Mucosa of stomach (tissue), 1 donor: ENCODE measurements at regions not wholly inside any gene's neighbourhood (a gene's known extent, or its start where the extent isn't known, plus 50 kb on each side); places are given as distances from the start of the nearest gene placed in this dataset.
"Not testable (repeated sequence)": the region's sequence is repeated elsewhere in the genome, so short reads cannot be mapped to it uniquely, and the experiment has no call there.

Experiments
- H3K27me3 ChIP-seq: one replicate; pipeline ENCODE4 v1.7.0; 2013; ENCODE audit warnings: mild to moderate bottlenecking, low read length; ENCODE audit not compliant: control insufficient read depth, insufficient read depth
- H3K36me3 ChIP-seq: one replicate; pipeline ENCODE4 v1.7.0; 2013; ENCODE audit warnings: low read length; ENCODE audit not compliant: control insufficient read depth, insufficient read depth
- H3K4me1 ChIP-seq: one replicate; pipeline ENCODE4 v1.7.0; 2013; ENCODE audit warnings: mild to moderate bottlenecking, low read length; ENCODE audit not compliant: control insufficient read depth, insufficient read depth
- H3K4me3 ChIP-seq: one replicate; pipeline ENCODE4 v1.7.0; 2013; ENCODE audit warnings: low read length
- H3K9ac ChIP-seq: one replicate; pipeline ENCODE4 v1.7.0; 2013; ENCODE audit warnings: mild to moderate bottlenecking, low read length, moderate library complexity
- H3K9me3 ChIP-seq: one replicate; pipeline ENCODE4 v1.7.0; 2013; ENCODE audit warnings: mild to moderate bottlenecking, low read length, moderate library complexity; ENCODE audit not compliant: control insufficient read depth
- donor health status: Pancreatic carcinoma.

GRCh38 chr5:40432836-40433235, 246.9 kb upstream of the PTGER4 start:
- no peak overlapping the region for H3K4me3 ChIP-seq
- no peaks in the 10 kb centered on the region for H3K27me3 ChIP-seq
- no peak overlapping the region for H3K9ac ChIP-seq
- no peaks in the 10 kb centered on the region for H3K9me3 ChIP-seq
- H3K4me1 ChIP-seq = peaks cover 27% of the 10 kb centered on the region
- no peaks in the 10 kb centered on the region for H3K36me3 ChIP-seq

- no peaks in the 10 kb centered on the region for H3K36me3 ChIP-seq
- H3K9ac ChIP-seq = no peak overlapping the region
- H3K9me3 ChIP-seq = no peaks in the 10 kb centered on the region
- H3K27me3 ChIP-seq = no peaks in the 10 kb centered on the region
- H3K4me1 ChIP-seq = peaks cover 18% of the 10 kb centered on the region
- no peak overlapping the region for H3K4me3 ChIP-seq
These were observed 248.0 kb upstream of the PTGER4 start for GRCh38 chr5:40431734-40432133.

- no peak overlapping the region for H3K4me3 ChIP-seq
- H3K9me3 ChIP-seq = no peaks in the 10 kb centered on the region
- no peaks in the 10 kb centered on the region for H3K36me3 ChIP-seq
- no peak overlapping the region for H3K9ac ChIP-seq
- no peaks in the 10 kb centered on the region for H3K27me3 ChIP-seq
- peaks cover 16% of the 10 kb centered on the region for H3K4me1 ChIP-seq
These were observed 249.5 kb upstream of the PTGER4 start for GRCh38 chr5:40430101-40430710.

- Histone ChIP-seq H3K36me3 (no peaks in the 10 kb centered on the region), H3K9me3 (no peaks in the 10 kb centered on the region), H3K9ac (no peak overlapping the region), H3K4me3 (no peak overlapping the region), H3K4me1 (peaks cover 16% of the 10 kb centered on the region), H3K27me3 (no peaks in the 10 kb centered on the region)
These were observed 250.2 kb upstream of the PTGER4 start for GRCh38 chr5:40429258-40430100.

GRCh38 chr5:40428815-40429214, 250.9 kb upstream of the PTGER4 start:
- no peaks in the 10 kb centered on the region for H3K9me3 ChIP-seq

GRCh38 chr5:40428126-40428525, 251.6 kb upstream of the PTGER4 start:
- Histone ChIP-seq H3K36me3 (no peaks in the 10 kb centered on the region), H3K27me3 (no peaks in the 10 kb centered on the region), H3K4me3 (no peak overlapping the region), H3K9ac (no peak overlapping the region), H3K9me3 (no peaks in the 10 kb centered on the region), H3K4me1 (peaks cover 15% of the 10 kb centered on the region)

More at GRCh38 chr5:40428815-40429214, 250.9 kb upstream of the PTGER4 start:
- H3K4me1 ChIP-seq = peaks cover 16% of the 10 kb centered on the region
- no peaks in the 10 kb centered on the region for H3K27me3 ChIP-seq
- H3K9ac ChIP-seq = no peak overlapping the region
- H3K36me3 ChIP-seq = no peaks in the 10 kb centered on the region
- H3K4me3 ChIP-seq = no peak overlapping the region

GRCh38 chr5:40417046-40417810, 262.5 kb upstream of the PTGER4 start:
- not testable (repeated sequence) for H3K27me3 ChIP-seq, H3K4me3 ChIP-seq, H3K4me1 ChIP-seq, H3K9me3 ChIP-seq, H3K36me3 ChIP-seq, H3K9ac ChIP-seq

GRCh38 chr5:40416588-40416987, 263.1 kb upstream of the PTGER4 start:
- Histone ChIP-seq H3K4me3 (no peak overlapping the region), H3K9me3 (no peaks in the 10 kb centered on the region), H3K36me3 (no peaks in the 10 kb centered on the region), H3K9ac (no peak overlapping the region), H3K4me1 (no peaks in the 10 kb centered on the region), H3K27me3 (no peaks in the 10 kb centered on the region)

GRCh38 chr5:40416098-40416497, 263.6 kb upstream of the PTGER4 start:
- Histone ChIP-seq H3K9me3 (no peaks in the 10 kb centered on the region), H3K36me3 (no peaks in the 10 kb centered on the region), H3K27me3 (no peaks in the 10 kb centered on the region), H3K4me1 (peaks cover 5% of the 10 kb centered on the region), H3K9ac (no peak overlapping the region), H3K4me3 (no peak overlapping the region)

GRCh38 chr5:40414922-40415321, 264.8 kb upstream of the PTGER4 start:
- no peak overlapping the region for H3K4me3 ChIP-seq
- H3K9ac ChIP-seq = no peak overlapping the region
- no peaks in the 10 kb centered on the region for H3K36me3 ChIP-seq
- peaks cover 10% of the 10 kb centered on the region for H3K4me1 ChIP-seq
- no peaks in the 10 kb centered on the region for H3K9me3 ChIP-seq
- no peaks in the 10 kb centered on the region for H3K27me3 ChIP-seq

- no peak overlapping the region for H3K4me3 ChIP-seq
- peaks cover 10% of the 10 kb centered on the region for H3K4me1 ChIP-seq
These were observed 266.0 kb upstream of the PTGER4 start for GRCh38 chr5:40413743-40414142.

GRCh38 chr5:40412771-40413170, 266.9 kb upstream of the PTGER4 start:
- Histone ChIP-seq H3K9ac (no peak overlapping the region), H3K9me3 (no peaks in the 10 kb centered on the region), H3K4me3 (no peak overlapping the region), H3K4me1 (peaks cover 10% of the 10 kb centered on the region), H3K27me3 (no peaks in the 10 kb centered on the region), H3K36me3 (no peaks in the 10 kb centered on the region)

More at GRCh38 chr5:40413743-40414142, 266.0 kb upstream of the PTGER4 start:
- H3K27me3 ChIP-seq = no peaks in the 10 kb centered on the region
- H3K9ac ChIP-seq = no peak overlapping the region
- no peaks in the 10 kb centered on the region for H3K36me3 ChIP-seq
- no peaks in the 10 kb centered on the region for H3K9me3 ChIP-seq
